Keratinocyte (primary cell): ENCODE measurements at regions not wholly inside any gene's neighbourhood (a gene's known extent, or its start where the extent isn't known, plus 50 kb on each side); places are given as distances from the start of the nearest gene placed in this dataset.

Experiments
- DNase-seq: peaks from one replicate; pipeline ENCODE4 v3.0.0-alpha.2; 2011; ENCODE audit warnings: low read depth, missing footprints, low spot score
- FAIRE-seq: peaks from 2 replicates; lab custom pipeline; 2011; peaks lifted over from hg19 to GRCh38; lab: Jason Lieb, UNC
- H2AFZ ChIP-seq: 2 replicates; pipeline ENCODE4 v1.6.0; 2012; ENCODE audit warnings: low read length, control low read depth, inconsistent platforms; ENCODE audit not compliant: control insufficient read depth
- H3K27ac ChIP-seq: 2 replicates; pipeline ENCODE4 v1.5.1; 2011; ENCODE audit warnings: low read length; ENCODE audit not compliant: control insufficient read depth, insufficient read depth
- H3K27me3 ChIP-seq: 3 replicates; pipeline ENCODE4 v1.6.0; 2011; ENCODE audit warnings: low read length; ENCODE audit not compliant: control insufficient read depth, insufficient read depth; ENCODE audit errors: extremely low read depth
- H3K36me3 ChIP-seq, 2 experiments: 2 replicates in 1 of 2; 3 replicates in 1 of 2; pipeline ENCODE4 v1.5.1; 2011; ENCODE audit warnings: low read length in 2 of 2, mild to moderate bottlenecking in 1 of 2; ENCODE audit not compliant: control insufficient read depth in 2 of 2, insufficient read depth in 2 of 2; ENCODE audit errors: extremely low read depth in 1 of 2
- H3K4me1 ChIP-seq: 3 replicates; pipeline ENCODE4 v1.5.1; 2011; ENCODE audit warnings: low read length; ENCODE audit not compliant: control insufficient read depth, insufficient read depth; ENCODE audit errors: extremely low read depth
- H3K4me2 ChIP-seq: 3 replicates; pipeline ENCODE4 v1.6.0; 2011; ENCODE audit warnings: low read depth, low read length; ENCODE audit not compliant: control insufficient read depth, insufficient read depth; ENCODE audit errors: extremely low read depth
- H3K4me3 ChIP-seq, 3 experiments: fragments of 200-600 bp in 1 of 3; sonication (generic) in 1 of 3; 2 replicates in 2 of 3; 3 replicates in 1 of 3; pipeline ENCODE4 v1.5.1; 2011 to 2016; ENCODE audit warnings: low read length in 3 of 3, mild to moderate bottlenecking in 3 of 3, control low read depth in 2 of 3, inconsistent platforms in 1 of 3, low read depth in 1 of 3, mixed read lengths in 1 of 3, mixed run types in 1 of 3, moderate library complexity in 1 of 3; ENCODE audit not compliant: control insufficient read depth in 2 of 3, insufficient read depth in 2 of 3; ENCODE audit errors: extremely low read depth in 1 of 3
- H3K79me2 ChIP-seq: 2 replicates; pipeline ENCODE4 v1.6.0; 2012; ENCODE audit warnings: low read length; ENCODE audit not compliant: control insufficient read depth, insufficient read depth
- H3K9ac ChIP-seq: 3 replicates; pipeline ENCODE4 v1.6.0; 2011; ENCODE audit warnings: low read length; ENCODE audit not compliant: control insufficient read depth, insufficient read depth; ENCODE audit errors: extremely low read depth
- H3K9me1 ChIP-seq: 3 replicates; pipeline ENCODE4 v1.6.0; 2011; ENCODE audit warnings: low read length; ENCODE audit not compliant: control insufficient read depth, insufficient read depth; ENCODE audit errors: extremely low read depth
- H3K9me3 ChIP-seq: 2 replicates; pipeline ENCODE4 v1.5.1; 2012; ENCODE audit warnings: low read depth, low read length; ENCODE audit not compliant: control insufficient read depth
- H4K20me1 ChIP-seq: 3 replicates; pipeline ENCODE4 v1.6.0; 2011; ENCODE audit warnings: low read length; ENCODE audit not compliant: control insufficient read depth, insufficient read depth; ENCODE audit errors: extremely low read depth
- EZH2 ChIP-seq: IDR thresholded peaks from one replicate; pipeline ENCODE4 v1.6.1; 2012; ENCODE audit warnings: inconsistent platforms, mild to moderate bottlenecking, low read length, moderate library complexity
- dilution Hi-C: fragments of 300-500 bp; cut with MboI; formaldehyde crosslinking; loops from one replicate; pipeline ENCODE4 v1.7.0; 2020; ENCODE audit warnings: low sequenced_read_pairs; ENCODE audit not compliant: extremely low pct_ligation_motif_present
- TF ChIP-seq, protein P1 (sequence below), 3 experiments: IDR thresholded peaks in 1 of 3; conservative IDR thresholded peaks in 1 of 3; optimal IDR thresholded peaks in 1 of 3; 2 replicates in 2 of 3; 3 replicates in 1 of 3; pipeline versions ENCODE3 to v1.5.1; 2011; ENCODE audit warnings: low read length in 3 of 3, mild to moderate bottlenecking in 3 of 3, moderate library complexity in 2 of 3, control low read depth in 1 of 3, inconsistent platforms in 1 of 3; ENCODE audit not compliant: insufficient read depth in 2 of 3; ENCODE audit errors: extremely low read depth in 1 of 3

DNA sequence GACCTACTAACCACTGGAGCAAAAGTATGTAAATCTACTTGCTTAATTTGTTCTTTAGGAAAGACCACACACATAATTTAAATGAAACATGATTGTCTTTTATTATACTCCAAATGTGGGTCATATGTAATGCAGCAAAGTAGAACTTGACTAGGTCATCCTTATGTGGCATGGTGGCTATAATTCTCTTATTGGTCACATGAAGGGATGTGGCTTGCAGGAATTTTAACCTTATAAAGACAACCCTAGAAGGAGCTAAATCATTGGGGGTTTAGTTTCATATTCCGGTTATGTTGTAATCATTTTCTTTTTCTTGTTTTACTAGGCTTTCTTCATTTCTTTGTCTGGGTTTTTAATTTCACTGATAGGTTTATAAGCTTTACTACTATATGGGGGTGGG, 93.9 kb downstream of the SEPTIN7 start:
- TF ChIP-seq EZH2, result no peak
- TF ChIP-seq, protein P1, sequence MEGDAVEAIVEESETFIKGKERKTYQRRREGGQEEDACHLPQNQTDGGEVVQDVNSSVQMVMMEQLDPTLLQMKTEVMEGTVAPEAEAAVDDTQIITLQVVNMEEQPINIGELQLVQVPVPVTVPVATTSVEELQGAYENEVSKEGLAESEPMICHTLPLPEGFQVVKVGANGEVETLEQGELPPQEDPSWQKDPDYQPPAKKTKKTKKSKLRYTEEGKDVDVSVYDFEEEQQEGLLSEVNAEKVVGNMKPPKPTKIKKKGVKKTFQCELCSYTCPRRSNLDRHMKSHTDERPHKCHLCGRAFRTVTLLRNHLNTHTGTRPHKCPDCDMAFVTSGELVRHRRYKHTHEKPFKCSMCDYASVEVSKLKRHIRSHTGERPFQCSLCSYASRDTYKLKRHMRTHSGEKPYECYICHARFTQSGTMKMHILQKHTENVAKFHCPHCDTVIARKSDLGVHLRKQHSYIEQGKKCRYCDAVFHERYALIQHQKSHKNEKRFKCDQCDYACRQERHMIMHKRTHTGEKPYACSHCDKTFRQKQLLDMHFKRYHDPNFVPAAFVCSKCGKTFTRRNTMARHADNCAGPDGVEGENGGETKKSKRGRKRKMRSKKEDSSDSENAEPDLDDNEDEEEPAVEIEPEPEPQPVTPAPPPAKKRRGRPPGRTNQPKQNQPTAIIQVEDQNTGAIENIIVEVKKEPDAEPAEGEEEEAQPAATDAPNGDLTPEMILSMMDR (optimal IDR thresholded peaks at IDR 0.05 in 1 of 3, IDR thresholded peaks at IDR 0.05 in 1 of 3, conservative IDR thresholded peaks at IDR 0.05 in 1 of 3; ENCODE audit: extremely low read depth in 1 of 3, insufficient read depth in 2 of 3, low read length in 3 of 3), result no peak
- no peaks in the 10 kb centered on the region for H4K20me1 ChIP-seq
- FAIRE-seq (no peak), DNase-seq (no peak)
- dilution Hi-C loops, result no loop called here
- no peaks in the 10 kb centered on the region for H3K9me1 ChIP-seq
- no peak overlapping the region for H3K9ac ChIP-seq
- no peak overlapping the region for H3K4me2 ChIP-seq
- H3K36me3 ChIP-seq, result no peaks in the 10 kb centered on the region
- no peaks in the 10 kb centered on the region for H3K9me3 ChIP-seq
- H3K79me2 ChIP-seq, result no peaks in the 10 kb centered on the region
- H3K27ac ChIP-seq, result no peak overlapping the region
- H3K27me3 ChIP-seq, result no peaks in the 10 kb centered on the region
- H2AFZ ChIP-seq, result no peak overlapping the region
- no peaks in the 10 kb centered on the region for H3K4me1 ChIP-seq
- no peak overlapping the region for H3K4me3 ChIP-seq

DNA sequence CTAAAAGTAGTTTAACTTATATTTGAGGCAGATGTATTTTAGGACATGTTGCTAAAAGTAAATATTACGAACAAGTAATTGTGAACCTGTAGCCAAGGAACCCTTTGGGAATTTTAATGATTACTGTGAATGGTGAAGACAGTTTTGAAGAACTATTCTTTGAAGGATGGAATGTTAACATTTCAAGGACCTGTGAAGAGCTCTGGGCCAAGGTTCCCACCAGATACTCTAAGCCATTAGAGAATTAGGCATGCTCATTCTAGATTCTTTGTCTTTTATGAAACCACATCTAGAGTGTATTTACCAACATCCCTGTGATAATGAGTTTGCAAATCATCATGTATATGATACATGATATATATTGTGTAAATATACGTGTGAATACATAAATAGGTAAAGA, 99.8 kb downstream of the SEPTIN7 start:
- no peak for FAIRE-seq
- H3K4me3 ChIP-seq, result no peak overlapping the region
- H3K9ac ChIP-seq, result no peak overlapping the region
- no peaks in the 10 kb centered on the region for H3K9me3 ChIP-seq
- H4K20me1 ChIP-seq, result no peaks in the 10 kb centered on the region
- no peak overlapping the region for H2AFZ ChIP-seq
- H3K79me2 ChIP-seq, result no peaks in the 10 kb centered on the region
- TF ChIP-seq, protein P1 (optimal IDR thresholded peaks at IDR 0.05 in 1 of 3, IDR thresholded peaks at IDR 0.05 in 1 of 3, conservative IDR thresholded peaks at IDR 0.05 in 1 of 3; ENCODE audit: extremely low read depth in 1 of 3, insufficient read depth in 2 of 3, low read length in 3 of 3), result no peak
- no peak for TF ChIP-seq EZH2
- dilution Hi-C loops, result no loop called here
- H3K4me1 ChIP-seq, result peaks cover 6% of the 10 kb centered on the region
- H3K27me3 ChIP-seq, result no peaks in the 10 kb centered on the region
- H3K9me1 ChIP-seq, result no peaks in the 10 kb centered on the region
- no peak overlapping the region for H3K27ac ChIP-seq
- H3K36me3 ChIP-seq, result peaks cover 0 to 3% of the 10 kb centered on the region in 2 experiments
- DNase-seq, result no peak
- H3K4me2 ChIP-seq, result no peak overlapping the region
